AG04450 (cell line): ENCODE measurements at regions not wholly inside any gene's neighbourhood (a gene's known extent, or its start where the extent isn't known, plus 50 kb on each side); places are given as distances from the start of the nearest gene placed in this dataset.

Source experiments
- CTCF ChIA-PET: fragments of 300-600, 350-600 bp; formaldehyde crosslinking; extraction: SDS; loops from one replicate; lab custom pipeline; 2022; ENCODE audit warnings: antibody characterized with exemption, inconsistent platforms; lab: Charles Lee
- POLR2A ChIA-PET: fragments of 350-600 bp; formaldehyde crosslinking; extraction: SDS; loops from one replicate; lab custom pipeline; 2021; ENCODE audit warnings: antibody characterized with exemption, inconsistent platforms; lab: Yijun Ruan, JAX
- DNase-seq: peaks from one replicate; pipeline ENCODE4 v3.0.0-alpha.2; 2011; ENCODE audit warnings: low read depth, low spot score
- H3K27ac ChIP-seq: one replicate; pipeline ENCODE4 v1.5.1; 2012; ENCODE audit warnings: low read depth, low read length, control low read depth
- H3K27me3 ChIP-seq: one replicate; pipeline ENCODE4 v1.6.0; 2012; ENCODE audit warnings: low read length; ENCODE audit not compliant: control insufficient read depth, insufficient read depth
- H3K4me3 ChIP-seq: 2 replicates; pipeline ENCODE4 v1.5.1; 2011; ENCODE audit warnings: mild to moderate bottlenecking, low read depth, low read length, control low read depth
- H3K9me3 ChIP-seq: 2 replicates; pipeline ENCODE4 v1.5.1; 2012; ENCODE audit warnings: low read length; ENCODE audit not compliant: control insufficient read depth, insufficient read depth
- CTCF ChIP-seq: IDR thresholded peaks from 2 replicates; pipeline ENCODE4 v1.5.1; 2011; ENCODE audit warnings: low read depth, low read length, control low read depth, inconsistent platforms

GRCh38 chr5:171695804-171696203 lies 89.8 kb upstream of the SMIM23 start:
- Histone ChIP-seq H3K4me3 (no peak overlapping the region), H3K9me3 (no peaks in the 10 kb centered on the region), H3K27me3 (peaks cover 38% of the 10 kb centered on the region), H3K27ac (no peak overlapping the region)
- no peak for DNase-seq
- ChIA-PET CTCF (no interaction called here), POLR2A (no interaction called here)
- TF ChIP-seq CTCF: no peak

GRCh38 chr5:171697221-171698102 lies 88.2 kb upstream of the SMIM23 start:
- Histone ChIP-seq H3K4me3 (no peak overlapping the region), H3K27me3 (peaks cover 39% of the 10 kb centered on the region), H3K9me3 (peaks cover 2% of the 10 kb centered on the region; the same call in 1 of the 2 replicates), H3K27ac (no peak overlapping the region)
- TF ChIP-seq CTCF: no peak
- no peak for DNase-seq
- CTCF ChIA-PET: no interaction called here
- POLR2A ChIA-PET: no interaction called here

GRCh38 chr5:171700318-171700912 lies 85.2 kb upstream of the SMIM23 start:
- H3K27me3 ChIP-seq: peaks cover 54% of the 10 kb centered on the region
- POLR2A ChIA-PET: no interaction called here
- CTCF ChIA-PET: no interaction called here

GRCh38 chr5:171701100-171701541 lies 84.5 kb upstream of the SMIM23 start:
- no peak for TF ChIP-seq CTCF
- peaks cover 55% of the 10 kb centered on the region for H3K27me3 ChIP-seq
- peaks cover 6% of the 10 kb centered on the region; the same call in 1 of the 2 replicates for H3K9me3 ChIP-seq
- no peak overlapping the region for H3K4me3 ChIP-seq
- ChIA-PET POLR2A (no interaction called here), CTCF (no interaction called here)
- H3K27ac ChIP-seq: no peak overlapping the region
- DNase-seq: no peak

More at GRCh38 chr5:171700318-171700912, 85.2 kb upstream of the SMIM23 start:
- TF ChIP-seq CTCF: no peak
- no peak overlapping the region for H3K27ac ChIP-seq
- no peak overlapping the region for H3K4me3 ChIP-seq
- H3K9me3 ChIP-seq: peaks cover 6% of the 10 kb centered on the region; the same call in 1 of the 2 replicates
- DNase-seq: no peak
